Fibroblast of lung (primary cell): ENCODE measurements at regions not wholly inside any gene's neighbourhood (a gene's known extent, or its start where the extent isn't known, plus 50 kb on each side); places are given as distances from the start of the nearest gene placed in this dataset.

Experiments
- DNase-seq, 2 donors: peaks; one replicate each; pipeline versions ENCODE4 v3.0.0 to v3.0.0-alpha.2; 2010; ENCODE audit warnings: low read depth in 2 of 2
- H2AFZ ChIP-seq: 2 replicates; pipeline ENCODE4 v1.5.1; 2012; ENCODE audit warnings: low read length, control low read depth, inconsistent platforms
- H3K27ac ChIP-seq: 2 replicates; pipeline ENCODE4 v1.5.1; 2011; ENCODE audit warnings: low read length, control low read depth; ENCODE audit not compliant: insufficient read depth
- H3K27me3 ChIP-seq: 2 replicates; pipeline ENCODE4 v1.5.1; 2011; ENCODE audit warnings: mild to moderate bottlenecking, low read length; ENCODE audit not compliant: control insufficient read depth, insufficient read depth
- H3K36me3 ChIP-seq: 2 replicates; pipeline ENCODE4 v1.5.1; 2011; ENCODE audit warnings: low read length; ENCODE audit not compliant: control insufficient read depth, insufficient read depth
- H3K4me1 ChIP-seq: 2 replicates; pipeline ENCODE4 v1.5.1; 2011; ENCODE audit warnings: low read length; ENCODE audit not compliant: control insufficient read depth, insufficient read depth; ENCODE audit errors: extremely low read depth
- H3K4me2 ChIP-seq: 2 replicates; pipeline ENCODE4 v1.5.1; 2011; ENCODE audit warnings: low read length, control low read depth; ENCODE audit not compliant: insufficient read depth; ENCODE audit errors: extremely low read depth
- H3K4me3 ChIP-seq, 4 experiments: fragments of 200-600 bp in 1 of 4; sonication (generic) in 1 of 4; replicated peaks in 1 of 4; 2 replicates each; pipeline ENCODE4 v1.5.1; 2011 to 2016; ENCODE audit warnings: low read length in 4 of 4, low read depth in 3 of 4, mild to moderate bottlenecking in 3 of 4, control low read depth in 2 of 4, inconsistent platforms in 1 of 4, mixed read lengths in 1 of 4; ENCODE audit not compliant: insufficient read depth in 1 of 4; ENCODE audit errors: control extremely low read depth in 1 of 4
- H3K79me2 ChIP-seq: 2 replicates; pipeline ENCODE4 v1.5.1; 2012; ENCODE audit warnings: mild to moderate bottlenecking, low read length, inconsistent platforms; ENCODE audit not compliant: control insufficient read depth, insufficient read depth
- H3K9ac ChIP-seq: 2 replicates; pipeline ENCODE4 v1.5.1; 2011; ENCODE audit warnings: mild to moderate bottlenecking, low read length, control low read depth; ENCODE audit not compliant: insufficient read depth
- H3K9me3 ChIP-seq: 2 replicates; pipeline ENCODE4 v1.5.1; 2012; ENCODE audit warnings: low read depth, low read length; ENCODE audit not compliant: control insufficient read depth, insufficient read depth
- H4K20me1 ChIP-seq: 2 replicates; pipeline ENCODE4 v1.5.1; 2011; ENCODE audit warnings: low read length; ENCODE audit not compliant: control insufficient read depth, insufficient read depth; ENCODE audit errors: extremely low read depth
- EZH2 ChIP-seq: IDR thresholded peaks from 2 replicates; pipeline ENCODE4 v1.5.1; 2012; ENCODE audit warnings: low read length, control low read depth, mild to moderate bottlenecking; ENCODE audit errors: missing control alignments
- TF ChIP-seq, protein P1 (sequence below), 2 donors: IDR thresholded peaks in 1 of 2; conservative IDR thresholded peaks in 1 of 2; 1 replicate in 1 of 2; 2 replicates in 1 of 2; pipeline ENCODE4 v1.5.1; 2011 to 2012; ENCODE audit warnings: low read length in 2 of 2, control low read depth in 1 of 2, inconsistent platforms in 1 of 2, low read depth in 1 of 2, mild to moderate bottlenecking in 1 of 2

- no peak for DNase-seq
- H3K4me1 ChIP-seq, result no peaks in the 10 kb centered on the region
These were observed 465.4 kb upstream of the THBS1 start for GRCh38 chr15:39115379-39116057.

GRCh38 chr15:39118510-39118909, 462.4 kb upstream of the THBS1 start:
- H4K20me1 ChIP-seq, result no peaks in the 10 kb centered on the region
- no peak overlapping the region for H3K9ac ChIP-seq
- no peak overlapping the region for H3K27ac ChIP-seq
- no peak overlapping the region for H3K4me2 ChIP-seq
- no peak overlapping the region for H2AFZ ChIP-seq
- no peaks in the 10 kb centered on the region for H3K4me1 ChIP-seq
- H3K4me3 ChIP-seq, result no peak overlapping the region
- no peak for TF ChIP-seq EZH2
- TF ChIP-seq, protein P1, sequence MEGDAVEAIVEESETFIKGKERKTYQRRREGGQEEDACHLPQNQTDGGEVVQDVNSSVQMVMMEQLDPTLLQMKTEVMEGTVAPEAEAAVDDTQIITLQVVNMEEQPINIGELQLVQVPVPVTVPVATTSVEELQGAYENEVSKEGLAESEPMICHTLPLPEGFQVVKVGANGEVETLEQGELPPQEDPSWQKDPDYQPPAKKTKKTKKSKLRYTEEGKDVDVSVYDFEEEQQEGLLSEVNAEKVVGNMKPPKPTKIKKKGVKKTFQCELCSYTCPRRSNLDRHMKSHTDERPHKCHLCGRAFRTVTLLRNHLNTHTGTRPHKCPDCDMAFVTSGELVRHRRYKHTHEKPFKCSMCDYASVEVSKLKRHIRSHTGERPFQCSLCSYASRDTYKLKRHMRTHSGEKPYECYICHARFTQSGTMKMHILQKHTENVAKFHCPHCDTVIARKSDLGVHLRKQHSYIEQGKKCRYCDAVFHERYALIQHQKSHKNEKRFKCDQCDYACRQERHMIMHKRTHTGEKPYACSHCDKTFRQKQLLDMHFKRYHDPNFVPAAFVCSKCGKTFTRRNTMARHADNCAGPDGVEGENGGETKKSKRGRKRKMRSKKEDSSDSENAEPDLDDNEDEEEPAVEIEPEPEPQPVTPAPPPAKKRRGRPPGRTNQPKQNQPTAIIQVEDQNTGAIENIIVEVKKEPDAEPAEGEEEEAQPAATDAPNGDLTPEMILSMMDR (conservative IDR thresholded peaks at IDR 0.05 in 1 of 2, IDR thresholded peaks at IDR 0.05 in 1 of 2; ENCODE audit: low read depth in 1 of 2, low read length in 2 of 2), result no peak
- no peaks in the 10 kb centered on the region for H3K79me2 ChIP-seq
- no peaks in the 10 kb centered on the region for H3K27me3 ChIP-seq
- peak; percentile 74 to 94 for DNase-seq
- no peaks in the 10 kb centered on the region for H3K36me3 ChIP-seq
- H3K9me3 ChIP-seq, result no peaks in the 10 kb centered on the region

More at GRCh38 chr15:39115379-39116057, 465.4 kb upstream of the THBS1 start:
- H3K9me3 ChIP-seq, result no peaks in the 10 kb centered on the region
- no peaks in the 10 kb centered on the region for H3K79me2 ChIP-seq
- H4K20me1 ChIP-seq, result no peaks in the 10 kb centered on the region
- no peak overlapping the region for H3K4me3 ChIP-seq
- H3K27ac ChIP-seq, result no peak overlapping the region
- no peak for TF ChIP-seq EZH2
- TF ChIP-seq, protein P1 (conservative IDR thresholded peaks at IDR 0.05 in 1 of 2, IDR thresholded peaks at IDR 0.05 in 1 of 2; ENCODE audit: low read depth in 1 of 2, low read length in 2 of 2), result no peak
- H2AFZ ChIP-seq, result no peak overlapping the region
- no peaks in the 10 kb centered on the region for H3K27me3 ChIP-seq
- H3K36me3 ChIP-seq, result no peaks in the 10 kb centered on the region
- no peak overlapping the region for H3K4me2 ChIP-seq
- H3K9ac ChIP-seq, result no peak overlapping the region

- H4K20me1 ChIP-seq, result no peaks in the 10 kb centered on the region
- DNase-seq, result no peak
- H3K27me3 ChIP-seq, result no peaks in the 10 kb centered on the region
- H2AFZ ChIP-seq, result peak overlapping the region; percentile 9
- H3K36me3 ChIP-seq, result no peaks in the 10 kb centered on the region
- no peak overlapping the region for H3K4me3 ChIP-seq
- TF ChIP-seq, protein P1 (conservative IDR thresholded peaks at IDR 0.05 in 1 of 2, IDR thresholded peaks at IDR 0.05 in 1 of 2; ENCODE audit: low read depth in 1 of 2, low read length in 2 of 2), result no peak
- no peak for TF ChIP-seq EZH2
- no peak overlapping the region for H3K9ac ChIP-seq
- no peaks in the 10 kb centered on the region for H3K79me2 ChIP-seq
- H3K9me3 ChIP-seq, result no peaks in the 10 kb centered on the region
- H3K4me2 ChIP-seq, result peak overlapping the region; percentile 47
- peaks cover 32% of the 10 kb centered on the region for H3K4me1 ChIP-seq
- H3K27ac ChIP-seq, result peak overlapping the region; percentile 70
These were observed 456.7 kb upstream of the THBS1 start for GRCh38 chr15:39124155-39124552.
